Uterus (tissue), 2 donors: ENCODE measurements at regions not wholly inside any gene's neighbourhood (a gene's known extent, or its start where the extent isn't known, plus 50 kb on each side); places are given as distances from the start of the nearest gene placed in this dataset.

Experiments used
- CTCF ChIP-seq, 4 experiments: fragments of 200-600 bp in 2 of 4; fragments of 450-650 bp in 2 of 4; sonication (generic) in 2 of 4; IDR thresholded peaks; one replicate each; pipeline ENCODE4 v1.5.1; 2016 to 2019; ENCODE audit warnings: antibody characterized with exemption in 4 of 4, mild to moderate bottlenecking in 2 of 4, moderate library complexity in 1 of 4
- POLR2A ChIP-seq, 2 donors: fragments of 450-650 bp; IDR thresholded peaks; one replicate each; pipeline ENCODE4 v1.6.1; 2016; ENCODE audit warnings: antibody characterized with exemption in 2 of 2, mild to moderate bottlenecking in 1 of 2, moderate library complexity in 1 of 2

GRCh38 chr9:74293479-74293878, 203.7 kb upstream of the RORB start:
- TF ChIP-seq CTCF (IDR thresholded peaks at IDR 0.05), result no peak
- TF ChIP-seq POLR2A (IDR thresholded peaks at IDR 0.05), result no peak
